ENCODE measurements at regions not wholly inside any gene's neighbourhood (a gene's known extent, or its start where the extent isn't known, plus 50 kb on each side); places are given as distances from the start of the nearest gene placed in this dataset.
"Not testable (repeated sequence)": the region's sequence is repeated elsewhere in the genome, so short reads cannot be mapped to it uniquely, and the experiment has no call there.

DNA sequence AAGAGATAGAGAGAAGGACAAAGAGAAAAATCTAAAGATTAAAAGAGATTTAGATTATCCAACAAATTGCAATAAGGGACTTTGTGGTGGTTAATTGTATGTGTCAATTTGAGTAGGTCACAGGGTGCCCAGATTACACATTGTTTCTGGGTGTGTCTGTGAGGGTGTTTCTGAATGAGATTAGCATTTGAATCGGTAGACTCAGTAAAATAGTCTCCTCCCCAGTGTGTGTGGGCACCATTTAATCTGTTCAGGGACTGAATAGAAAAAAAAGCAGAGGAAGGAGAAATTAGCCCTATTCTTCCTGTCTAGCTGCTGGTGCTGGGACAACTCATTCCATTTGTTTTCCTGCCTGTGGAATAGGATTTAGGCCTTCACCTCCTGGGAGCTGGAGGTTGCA is 339.8 kb upstream of the EPHA4 start:
- FAIRE-seq = no peak

DNA sequence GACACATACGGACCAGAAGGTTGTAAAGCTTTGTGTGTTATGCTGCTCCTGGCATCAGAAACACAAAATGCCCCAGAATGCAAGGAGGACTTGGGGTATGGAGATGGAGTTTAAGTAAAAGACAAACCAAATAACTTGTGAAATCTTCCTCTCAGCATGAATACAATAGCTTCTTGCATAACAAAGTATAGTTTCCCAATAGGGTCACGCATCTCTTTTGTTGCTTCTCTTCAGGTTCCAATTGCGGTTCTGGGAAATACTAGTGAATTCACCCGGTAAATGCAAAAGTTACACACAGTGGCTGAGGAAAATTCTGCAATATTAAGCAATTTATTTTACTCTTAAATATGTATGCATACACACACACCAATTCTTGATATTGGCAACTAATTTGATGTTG is 339.2 kb upstream of the EPHA4 start:
- no peak for FAIRE-seq

DNA sequence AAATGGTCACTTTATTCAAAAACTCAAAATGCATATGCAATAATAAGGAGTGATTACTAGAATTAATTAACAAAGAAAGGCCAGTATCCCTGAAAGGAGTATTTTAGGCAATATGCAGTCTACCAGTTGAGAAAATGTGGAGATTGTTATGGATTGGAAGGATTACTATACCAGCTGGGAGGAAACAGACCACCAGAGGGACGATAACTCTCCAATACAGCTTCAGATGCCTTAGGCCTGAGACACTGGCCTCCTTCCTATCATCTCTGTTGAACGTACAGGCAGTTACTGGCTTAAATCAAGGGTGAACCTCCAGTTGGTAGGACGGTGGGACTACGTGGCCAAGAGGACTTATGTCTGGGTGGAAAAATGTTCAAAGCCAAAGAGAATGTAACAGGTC is 336.4 kb upstream of the EPHA4 start:
- FAIRE-seq = no peak

DNA sequence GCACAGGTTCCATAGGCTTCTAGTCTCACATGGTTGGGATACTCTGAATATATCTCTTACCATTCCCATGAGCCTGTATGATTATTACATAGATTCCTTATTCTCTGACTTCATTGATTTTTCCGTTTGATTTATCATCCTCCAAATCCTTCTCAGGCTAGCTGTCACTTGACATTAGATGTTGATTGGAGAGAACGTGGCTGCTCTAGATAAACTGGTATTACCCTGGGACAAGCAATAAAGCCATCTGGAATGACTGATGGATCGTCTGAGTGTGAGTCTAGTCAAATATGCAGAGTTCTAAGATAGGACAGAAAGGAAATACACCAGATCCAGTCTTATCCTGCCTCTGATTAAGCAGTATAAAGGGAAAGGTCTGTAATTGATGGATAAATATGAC is 325.6 kb upstream of the EPHA4 start:
- no peak for FAIRE-seq

DNA sequence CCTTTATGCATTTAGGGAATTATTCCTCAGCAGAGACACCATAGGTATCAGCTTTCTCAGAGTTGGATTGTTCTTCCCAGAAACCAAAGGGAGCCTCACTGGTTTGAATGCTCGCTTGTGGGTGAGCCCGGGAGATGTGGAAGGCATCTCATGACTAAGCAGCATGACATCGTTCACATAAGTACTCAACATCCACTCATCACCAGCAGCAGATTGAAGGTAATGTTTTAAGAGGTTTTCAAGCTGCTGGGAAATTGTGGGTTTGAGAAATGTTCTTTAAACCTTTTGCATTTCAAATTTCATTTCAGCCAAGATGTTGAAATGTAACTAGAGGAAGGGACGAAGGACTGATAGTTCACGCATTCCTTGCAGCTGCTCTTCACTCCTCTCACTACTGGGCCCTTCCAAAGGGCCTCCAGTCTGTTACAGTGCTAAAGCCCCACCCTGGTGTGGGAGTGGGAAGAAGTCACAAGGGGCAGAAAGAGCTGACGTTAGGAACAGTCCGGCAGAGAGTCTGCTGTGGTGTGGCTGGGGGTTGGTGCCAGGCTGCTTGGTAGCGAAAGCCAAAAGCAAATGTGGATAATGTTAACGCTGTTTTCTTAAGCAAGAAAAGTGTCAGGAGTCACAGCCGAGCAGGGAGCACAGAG is 324.5 kb upstream of the EPHA4 start:
- FAIRE-seq = no peak

DNA sequence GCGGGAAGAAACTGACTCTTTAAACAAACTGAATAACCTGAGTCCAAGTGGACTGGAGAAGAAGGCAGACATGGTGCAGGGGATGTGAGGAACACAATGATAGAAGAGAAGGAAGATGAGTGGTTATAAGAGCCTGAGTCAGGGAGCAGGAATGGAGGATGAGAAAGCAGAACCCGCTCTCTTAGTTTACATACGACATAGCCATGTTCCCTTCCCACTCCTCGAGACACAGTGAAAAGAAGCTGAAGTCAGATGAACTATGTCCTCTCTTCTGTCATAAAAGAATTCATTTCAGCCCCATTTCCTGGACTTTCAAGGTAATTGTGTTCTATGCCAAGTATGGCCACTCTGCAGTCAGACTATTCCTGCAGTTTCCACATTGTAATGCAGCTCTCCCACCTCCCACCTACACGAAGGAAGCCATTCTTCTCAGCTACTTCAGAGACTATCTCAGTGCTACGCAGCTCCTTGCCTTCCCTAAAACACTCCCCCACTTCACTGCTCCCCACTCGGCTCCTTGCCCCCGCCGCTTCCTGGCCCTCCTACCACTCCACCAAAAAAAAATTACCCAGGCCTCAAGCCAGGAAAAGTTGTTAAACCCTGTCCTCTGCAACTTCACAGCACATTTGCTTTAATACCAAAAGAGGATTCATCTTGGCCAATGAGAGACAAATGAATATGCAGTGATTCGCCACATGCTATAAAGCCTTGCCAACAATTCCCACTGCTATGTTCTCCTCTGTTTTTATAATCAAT is 323.4 kb upstream of the EPHA4 start:
- FAIRE-seq = no peak

DNA sequence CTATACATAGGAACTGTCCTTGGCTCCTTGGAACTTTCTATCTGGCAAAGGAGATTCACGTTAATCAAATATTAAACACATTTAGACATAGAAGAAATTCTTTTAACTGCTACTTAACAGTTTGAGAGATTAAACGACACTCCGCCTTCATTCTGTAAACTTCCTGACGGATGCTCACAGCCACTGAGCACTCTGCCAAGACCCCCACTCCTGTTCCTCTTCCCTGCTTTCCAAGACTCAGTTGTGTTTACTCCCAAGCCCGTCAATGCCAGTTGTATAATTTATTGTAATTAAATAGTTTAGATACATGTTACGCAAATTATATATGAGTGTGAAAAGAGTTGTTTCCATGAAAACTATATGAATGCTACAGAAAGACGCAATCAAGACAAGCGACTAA is 321.4 kb upstream of the EPHA4 start:
- no peak for FAIRE-seq

DNA sequence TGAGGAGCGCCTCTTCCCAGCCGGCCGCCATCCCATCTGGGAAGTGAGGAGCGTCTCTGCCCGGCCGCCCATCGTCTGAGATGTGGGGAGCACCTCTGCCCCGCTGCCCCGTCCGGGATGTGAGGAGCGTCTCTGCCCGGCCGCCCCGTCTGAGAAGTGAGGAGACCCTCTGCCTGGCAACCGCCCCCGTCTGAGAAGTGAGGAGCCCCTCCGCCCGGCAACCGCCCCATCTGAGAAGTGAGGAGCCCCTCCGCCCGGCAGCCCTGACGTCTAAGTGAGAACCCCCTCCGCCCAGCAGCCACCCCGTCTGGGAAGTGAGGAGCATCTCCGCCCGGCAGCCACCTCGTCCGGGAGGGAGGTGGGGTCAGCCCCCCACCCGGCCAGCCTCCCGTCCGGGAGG is 319.9 kb upstream of the EPHA4 start:
- not testable (repeated sequence) for FAIRE-seq

DNA sequence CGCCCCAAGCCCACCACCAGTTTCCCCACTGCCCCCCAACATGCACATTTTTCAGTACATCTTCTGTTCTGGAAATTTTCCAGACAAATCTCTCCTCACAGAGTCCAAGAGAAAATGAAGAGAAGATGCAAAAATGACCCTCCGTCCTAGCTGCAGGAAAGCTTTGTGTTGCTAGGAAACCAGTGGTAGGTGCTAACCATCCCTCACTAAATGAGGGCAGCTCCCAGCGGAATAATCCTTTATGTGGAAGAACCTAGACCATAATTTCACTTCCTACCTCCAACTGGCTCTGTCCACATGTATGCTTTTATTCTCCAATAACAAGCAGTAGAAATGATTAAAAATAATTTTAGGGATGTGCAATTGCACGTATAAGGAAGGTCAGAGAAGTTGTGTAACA is 311.9 kb upstream of the EPHA4 start:
- FAIRE-seq = no peak

DNA sequence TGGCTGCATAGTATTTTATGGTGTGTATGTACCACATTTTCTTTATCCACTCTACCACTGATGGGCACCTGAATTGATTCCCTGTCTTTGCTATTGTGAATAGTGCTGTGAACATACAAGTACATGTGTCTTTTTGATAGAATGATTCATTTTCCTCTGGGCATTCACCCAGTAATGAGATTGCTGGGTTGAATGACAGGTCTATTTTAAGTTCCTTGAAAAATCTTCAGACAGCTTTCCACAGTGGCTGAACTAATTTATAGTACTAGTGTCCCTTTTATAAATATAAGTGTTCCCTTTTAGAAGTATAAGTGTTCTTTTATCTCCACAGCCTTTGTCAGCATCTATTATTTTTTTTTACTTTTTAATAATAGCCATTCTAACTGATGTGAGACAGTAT is 303.9 kb upstream of the EPHA4 start:
- FAIRE-seq = no peak

DNA sequence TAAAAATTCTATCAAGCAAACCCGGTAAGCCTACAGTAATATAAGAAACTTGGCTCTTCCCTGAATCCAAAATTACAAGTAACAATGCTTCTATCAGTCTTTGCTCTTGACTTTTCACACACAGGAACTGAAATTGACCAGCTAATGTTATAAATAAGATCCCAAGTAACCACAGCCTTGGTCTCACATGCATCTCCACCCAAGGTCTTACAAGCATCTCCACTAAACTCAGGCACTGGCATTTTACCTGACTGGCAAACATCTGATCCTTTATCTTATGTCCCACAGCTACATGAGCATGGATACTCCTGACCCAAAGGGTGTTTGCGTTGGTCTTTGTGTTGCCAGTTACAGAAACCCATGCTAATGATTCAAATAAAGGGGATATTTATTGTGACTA is 302.3 kb upstream of the EPHA4 start:
- FAIRE-seq = no peak

DNA sequence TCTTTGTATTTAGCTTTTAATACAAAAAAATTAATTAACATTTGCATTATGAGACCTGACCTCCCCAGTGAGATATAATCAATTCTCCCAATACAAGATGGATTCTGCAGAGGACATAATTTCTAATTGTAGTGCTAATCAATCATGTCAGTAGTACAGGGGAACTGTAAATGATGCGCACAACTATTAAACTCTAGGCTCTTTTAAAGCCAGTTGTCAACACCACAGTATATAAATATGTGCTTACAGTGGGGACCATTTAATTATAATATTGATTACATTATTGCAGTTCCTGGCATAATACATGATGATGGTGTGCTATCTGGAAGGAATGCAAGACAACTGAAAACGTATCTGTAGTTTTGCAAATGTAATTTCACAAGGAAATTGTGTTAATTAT is 285.6 kb upstream of the EPHA4 start:
- FAIRE-seq = no peak

DNA sequence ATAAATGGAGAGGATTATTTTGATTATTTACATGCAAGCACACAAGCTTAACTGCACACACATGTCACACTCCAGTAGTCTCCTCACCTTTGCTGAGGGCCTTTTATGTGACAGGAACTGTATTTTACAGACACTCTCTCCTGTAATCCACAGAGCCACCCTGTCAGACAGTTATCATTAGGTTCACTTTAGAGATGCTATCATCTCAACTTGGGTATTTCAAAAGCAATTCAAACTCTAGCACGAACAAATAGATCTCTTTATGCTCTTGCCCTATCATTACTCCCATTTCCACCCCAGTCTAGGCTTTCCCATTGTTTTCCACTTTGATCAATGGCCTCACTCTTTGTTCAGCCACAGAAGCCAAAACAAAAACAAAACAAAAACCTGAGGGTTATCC is 281.2 kb upstream of the EPHA4 start:
- FAIRE-seq = no peak

DNA sequence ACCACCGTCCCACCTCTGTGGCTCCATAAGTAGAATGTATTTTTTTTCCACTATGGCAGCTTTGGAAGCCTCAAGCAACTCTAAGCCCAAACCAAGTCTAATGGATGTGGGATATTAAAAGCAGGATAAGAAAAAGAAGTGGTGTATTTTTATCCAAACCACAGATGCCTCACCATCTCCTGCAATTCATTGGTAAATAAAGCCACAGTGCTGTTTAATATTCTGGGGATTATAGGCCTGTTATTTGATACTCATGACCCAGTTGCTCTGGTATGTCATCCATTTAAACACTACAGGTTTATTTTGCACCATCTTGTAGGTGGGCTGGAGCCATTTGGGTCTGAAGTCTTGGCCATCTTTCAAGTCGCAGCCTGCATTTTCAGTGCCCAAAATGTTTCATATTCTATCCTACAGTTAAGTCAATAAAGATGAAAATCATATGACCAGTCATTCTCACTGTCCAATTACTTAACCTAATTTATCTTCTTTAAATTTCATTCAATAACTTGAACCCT is 279.5 kb upstream of the EPHA4 start:
- FAIRE-seq = no peak

DNA sequence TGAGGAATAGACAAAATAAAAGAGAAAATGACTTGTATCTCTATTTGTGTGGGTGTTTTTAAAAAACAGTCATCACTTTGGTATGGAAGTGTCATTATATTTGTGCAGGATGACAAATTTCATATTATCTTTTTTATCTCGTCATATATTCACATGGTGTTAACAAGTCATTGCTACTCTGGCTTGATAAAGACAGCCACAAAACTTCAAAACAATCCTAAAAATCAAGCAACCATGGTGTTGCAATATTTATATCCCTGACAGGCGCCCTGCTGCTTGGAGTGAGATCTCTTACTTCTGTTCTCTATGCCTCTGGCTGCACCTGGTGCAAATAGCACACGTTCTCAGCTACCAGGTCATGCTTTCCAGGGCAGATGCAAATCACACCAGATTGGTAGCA is 278.0 kb upstream of the EPHA4 start:
- FAIRE-seq = no peak

DNA sequence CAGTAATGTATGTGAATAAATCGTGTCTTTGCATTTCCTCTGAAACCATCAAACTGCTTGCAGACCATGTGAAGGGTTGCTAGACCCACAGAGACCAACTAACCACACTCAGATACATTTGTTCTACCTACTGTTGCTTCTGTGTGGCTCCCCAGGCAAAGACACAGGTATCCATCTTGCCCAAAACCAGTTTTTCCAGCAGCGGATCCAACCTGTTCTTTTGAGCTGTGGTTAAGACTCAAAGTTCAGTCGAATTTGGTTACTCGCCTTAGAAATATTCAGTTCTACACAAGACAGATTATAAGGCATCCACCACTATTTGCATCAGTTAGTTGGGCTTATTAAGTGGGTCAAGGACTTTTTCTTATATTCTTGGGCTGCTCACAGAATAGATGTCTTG is 276.2 kb upstream of the EPHA4 start:
- no peak for FAIRE-seq

DNA sequence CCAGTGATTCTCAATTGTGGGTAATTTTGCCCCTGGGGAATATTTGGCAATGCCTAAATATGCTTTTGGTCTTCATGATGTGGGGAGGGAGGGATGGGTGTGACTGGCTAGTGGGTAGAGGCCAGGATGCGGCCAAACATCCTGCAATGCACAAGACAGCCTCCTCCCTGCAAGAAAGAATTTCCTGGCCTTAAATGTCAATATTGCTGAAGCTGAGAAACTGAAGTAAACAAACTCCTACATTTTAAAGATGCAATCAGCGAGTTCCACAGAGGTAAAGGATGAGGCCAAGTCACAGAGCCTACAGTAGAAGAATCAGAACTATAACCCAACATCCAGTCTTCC is 272.9 kb upstream of the EPHA4 start:
- FAIRE-seq = no peak

DNA sequence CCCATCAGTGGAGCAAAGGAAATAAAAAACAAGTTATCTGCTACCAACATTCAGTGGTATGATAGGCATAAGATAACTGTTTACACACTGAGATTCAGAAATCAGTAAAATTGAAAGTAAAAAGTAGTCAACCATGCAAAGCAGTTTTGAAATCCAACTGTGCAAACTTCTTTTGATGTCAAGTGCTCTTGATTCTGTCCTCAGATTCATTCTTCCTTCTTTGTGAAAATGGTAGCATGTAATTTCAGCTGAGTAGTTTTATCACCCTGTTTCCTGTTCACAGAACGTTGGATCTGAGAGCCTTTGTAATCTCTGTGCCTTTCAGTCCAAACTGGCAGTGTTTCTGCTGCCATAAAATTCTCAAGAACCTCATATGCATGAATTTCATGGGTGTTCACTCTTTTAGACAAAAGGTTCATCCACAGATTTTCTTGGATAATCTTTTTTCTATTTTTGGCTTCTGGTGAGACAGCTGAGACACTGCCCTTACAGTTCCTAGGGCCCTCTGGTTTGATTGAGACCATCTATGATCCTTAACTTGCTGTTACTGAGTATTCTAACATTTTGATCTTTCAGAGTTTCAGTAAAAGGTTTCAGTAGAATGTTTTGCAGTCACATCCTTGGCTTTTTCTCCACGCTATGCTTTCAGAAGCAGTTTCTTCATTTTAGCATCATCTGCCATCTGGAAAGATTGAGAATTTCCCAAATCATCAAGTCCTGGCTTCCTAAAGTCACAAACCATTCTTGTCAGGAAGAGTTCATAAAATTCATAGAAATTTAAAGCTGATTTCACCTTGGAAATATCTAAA is 272.3 kb upstream of the EPHA4 start:
- FAIRE-seq = no peak

DNA sequence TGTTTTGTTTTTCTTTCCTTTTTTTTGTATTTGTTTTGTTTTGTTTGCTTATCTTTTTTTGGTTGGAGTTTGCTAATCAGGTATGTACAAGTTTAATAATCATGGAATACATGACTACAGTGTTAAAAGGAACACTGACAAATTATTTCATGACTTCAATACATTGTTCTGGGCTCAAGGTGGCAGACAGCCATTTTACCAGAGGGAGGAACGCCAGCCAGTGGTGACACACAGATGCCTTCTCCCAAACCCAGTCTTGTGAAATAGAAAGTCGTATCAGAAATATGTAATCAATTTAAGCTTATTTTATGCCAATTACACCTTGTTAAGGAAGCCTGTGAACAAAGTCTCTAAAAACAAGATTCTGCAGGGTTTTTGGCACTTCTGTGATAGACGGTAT is 264.0 kb upstream of the EPHA4 start:
- no peak for FAIRE-seq

DNA sequence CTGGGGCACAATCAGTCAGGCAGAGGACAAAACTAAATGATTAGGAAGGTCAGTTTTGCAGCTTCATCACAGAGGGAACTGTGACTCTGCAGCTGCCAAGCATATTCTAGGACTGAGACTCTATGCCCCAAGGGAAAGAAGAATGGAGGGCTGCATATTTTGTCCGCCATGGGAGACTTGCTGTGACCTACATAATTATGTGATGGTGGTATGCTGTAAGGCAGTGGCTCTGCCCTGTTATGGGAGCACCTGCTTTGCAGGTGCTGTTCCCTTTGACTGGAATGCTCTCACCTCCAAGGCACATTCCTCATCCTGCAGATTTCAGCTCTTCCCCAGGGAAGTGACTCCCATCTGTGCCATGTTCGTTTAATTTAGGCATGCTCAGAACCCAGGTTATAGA is 261.9 kb upstream of the EPHA4 start:
- no peak for FAIRE-seq

DNA sequence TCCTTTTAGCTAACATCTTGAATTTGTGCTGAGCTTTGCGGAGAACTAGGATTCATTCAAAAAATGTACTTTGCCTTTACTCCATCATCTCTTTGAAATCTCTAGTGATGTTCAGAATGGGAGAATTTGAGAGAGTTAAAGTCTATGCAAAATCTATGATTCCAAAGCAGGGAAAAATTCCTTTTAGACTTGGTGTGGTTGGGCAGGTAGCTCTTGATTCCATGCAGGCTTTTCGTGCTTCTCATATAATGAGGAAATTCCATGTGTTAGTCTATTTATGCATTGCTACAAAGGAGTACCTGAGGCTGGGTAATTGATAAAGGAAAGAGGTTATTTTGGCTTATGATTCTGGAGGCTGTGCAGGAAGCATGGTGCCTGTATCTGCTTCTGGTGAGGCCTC is 258.9 kb upstream of the EPHA4 start:
- no peak for FAIRE-seq

DNA sequence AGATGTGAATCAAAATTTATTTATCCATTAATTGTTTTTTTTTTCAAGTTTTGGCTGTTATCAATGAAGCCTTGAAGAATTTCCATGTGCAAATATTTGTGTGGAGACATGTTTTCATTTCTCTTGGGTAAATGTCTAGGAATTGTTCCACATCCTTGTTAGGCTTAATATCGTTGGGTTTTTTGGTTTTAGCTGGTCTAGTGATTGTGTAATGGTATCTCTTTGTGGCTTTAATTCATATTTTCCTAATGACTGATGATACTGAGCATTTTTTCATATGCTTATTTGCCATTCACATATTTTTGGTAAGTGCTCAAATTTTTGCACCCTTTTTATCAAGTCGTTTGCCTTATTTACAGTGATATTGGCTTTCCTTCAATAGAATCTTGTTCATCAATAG is 250.3 kb upstream of the EPHA4 start:
- no peak for FAIRE-seq

DNA sequence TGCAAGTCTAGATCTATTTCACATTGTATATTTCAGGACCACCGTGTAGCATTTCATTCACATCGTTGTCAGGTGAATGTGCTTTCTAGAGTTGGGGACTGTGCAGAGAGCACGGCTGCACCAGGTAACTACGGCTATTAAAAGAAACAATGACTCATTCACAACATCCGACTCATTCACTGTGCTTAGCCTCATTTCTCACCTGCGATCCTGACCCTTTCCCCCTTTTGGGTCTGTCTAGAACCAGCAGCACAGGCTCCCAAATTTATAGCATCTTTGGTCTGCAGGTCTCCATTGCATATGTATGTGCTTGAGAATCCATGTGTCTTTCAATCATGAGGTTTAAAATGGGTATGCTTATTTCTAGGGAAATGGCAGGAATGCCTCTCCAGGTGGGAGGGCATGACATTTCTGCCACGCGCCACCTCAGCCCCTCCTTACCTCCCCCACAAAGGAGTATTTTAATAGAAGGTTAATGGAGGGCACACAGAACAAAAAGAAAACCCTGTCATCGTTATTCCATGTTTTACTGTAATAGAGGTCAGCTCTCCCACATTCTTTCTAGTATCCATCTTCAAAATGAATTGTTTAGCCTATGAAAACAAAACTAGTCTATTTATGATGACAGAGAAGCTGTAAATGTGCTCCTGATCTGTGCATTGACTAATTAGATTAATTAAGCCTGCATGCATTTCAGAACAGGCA is 246.7 kb upstream of the EPHA4 start:
- no peak for FAIRE-seq

Measured in endometrium (tissue), 2 donors.